Fibroblast of lung (primary cell): ENCODE measurements at regions not wholly inside any gene's neighbourhood (a gene's known extent, or its start where the extent isn't known, plus 50 kb on each side); places are given as distances from the start of the nearest gene placed in this dataset.

ENCODE experiments used
- DNase-seq, 2 donors: peaks; one replicate each; pipeline versions ENCODE4 v3.0.0 to v3.0.0-alpha.2; 2010; ENCODE audit warnings: low read depth in 2 of 2
- H2AFZ ChIP-seq: 2 replicates; pipeline ENCODE4 v1.5.1; 2012; ENCODE audit warnings: low read length, control low read depth, inconsistent platforms
- H3K27ac ChIP-seq: 2 replicates; pipeline ENCODE4 v1.5.1; 2011; ENCODE audit warnings: low read length, control low read depth; ENCODE audit not compliant: insufficient read depth
- H3K27me3 ChIP-seq: 2 replicates; pipeline ENCODE4 v1.5.1; 2011; ENCODE audit warnings: mild to moderate bottlenecking, low read length; ENCODE audit not compliant: control insufficient read depth, insufficient read depth
- H3K36me3 ChIP-seq: 2 replicates; pipeline ENCODE4 v1.5.1; 2011; ENCODE audit warnings: low read length; ENCODE audit not compliant: control insufficient read depth, insufficient read depth
- H3K4me1 ChIP-seq: 2 replicates; pipeline ENCODE4 v1.5.1; 2011; ENCODE audit warnings: low read length; ENCODE audit not compliant: control insufficient read depth, insufficient read depth; ENCODE audit errors: extremely low read depth
- H3K4me2 ChIP-seq: 2 replicates; pipeline ENCODE4 v1.5.1; 2011; ENCODE audit warnings: low read length, control low read depth; ENCODE audit not compliant: insufficient read depth; ENCODE audit errors: extremely low read depth
- H3K4me3 ChIP-seq, 4 experiments: fragments of 200-600 bp in 1 of 4; sonication (generic) in 1 of 4; replicated peaks in 1 of 4; 2 replicates each; pipeline ENCODE4 v1.5.1; 2011 to 2016; ENCODE audit warnings: low read length in 4 of 4, low read depth in 3 of 4, mild to moderate bottlenecking in 3 of 4, control low read depth in 2 of 4, inconsistent platforms in 1 of 4, mixed read lengths in 1 of 4; ENCODE audit not compliant: insufficient read depth in 1 of 4; ENCODE audit errors: control extremely low read depth in 1 of 4
- H3K79me2 ChIP-seq: 2 replicates; pipeline ENCODE4 v1.5.1; 2012; ENCODE audit warnings: mild to moderate bottlenecking, low read length, inconsistent platforms; ENCODE audit not compliant: control insufficient read depth, insufficient read depth
- H3K9ac ChIP-seq: 2 replicates; pipeline ENCODE4 v1.5.1; 2011; ENCODE audit warnings: mild to moderate bottlenecking, low read length, control low read depth; ENCODE audit not compliant: insufficient read depth
- H3K9me3 ChIP-seq: 2 replicates; pipeline ENCODE4 v1.5.1; 2012; ENCODE audit warnings: low read depth, low read length; ENCODE audit not compliant: control insufficient read depth, insufficient read depth
- H4K20me1 ChIP-seq: 2 replicates; pipeline ENCODE4 v1.5.1; 2011; ENCODE audit warnings: low read length; ENCODE audit not compliant: control insufficient read depth, insufficient read depth; ENCODE audit errors: extremely low read depth
- EZH2 ChIP-seq: IDR thresholded peaks from 2 replicates; pipeline ENCODE4 v1.5.1; 2012; ENCODE audit warnings: low read length, control low read depth, mild to moderate bottlenecking; ENCODE audit errors: missing control alignments
- TF ChIP-seq, protein P1 (sequence below), 2 donors: IDR thresholded peaks in 1 of 2; conservative IDR thresholded peaks in 1 of 2; 1 replicate in 1 of 2; 2 replicates in 1 of 2; pipeline ENCODE4 v1.5.1; 2011 to 2012; ENCODE audit warnings: low read length in 2 of 2, control low read depth in 1 of 2, inconsistent platforms in 1 of 2, low read depth in 1 of 2, mild to moderate bottlenecking in 1 of 2

DNA sequence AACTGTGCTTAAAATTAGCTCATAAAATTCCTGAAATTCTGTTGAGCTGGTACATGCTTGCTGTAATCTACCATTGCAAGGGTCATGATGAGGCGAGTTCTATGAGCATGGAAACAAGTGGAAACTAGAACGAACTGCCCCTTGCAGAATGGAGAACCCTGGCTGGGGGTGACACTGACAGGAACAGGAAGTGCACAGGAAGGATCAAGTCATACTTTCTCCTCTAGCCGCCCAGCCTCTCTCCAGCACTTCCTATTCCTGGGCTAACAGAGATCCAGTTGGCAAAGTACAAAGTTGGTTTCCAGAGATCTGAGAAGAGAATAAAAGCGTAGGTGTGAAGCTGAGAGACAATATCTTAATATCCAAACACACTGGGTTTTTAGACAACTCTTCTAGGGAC lies 414.2 kb upstream of the PODXL start:
- Histone ChIP-seq H2AFZ (no peak overlapping the region), H3K36me3 (no peaks in the 10 kb centered on the region), H3K4me1 (no peaks in the 10 kb centered on the region), H3K9ac (no peak overlapping the region), H3K4me2 (no peak overlapping the region), H3K79me2 (no peaks in the 10 kb centered on the region), H3K27ac (no peak overlapping the region), H3K27me3 (no peaks in the 10 kb centered on the region), H3K9me3 (no peaks in the 10 kb centered on the region), H3K4me3 (no peak overlapping the region), H4K20me1 (no peaks in the 10 kb centered on the region)
- DNase-seq: no peak
- no peak for TF ChIP-seq EZH2
- TF ChIP-seq, protein P1, sequence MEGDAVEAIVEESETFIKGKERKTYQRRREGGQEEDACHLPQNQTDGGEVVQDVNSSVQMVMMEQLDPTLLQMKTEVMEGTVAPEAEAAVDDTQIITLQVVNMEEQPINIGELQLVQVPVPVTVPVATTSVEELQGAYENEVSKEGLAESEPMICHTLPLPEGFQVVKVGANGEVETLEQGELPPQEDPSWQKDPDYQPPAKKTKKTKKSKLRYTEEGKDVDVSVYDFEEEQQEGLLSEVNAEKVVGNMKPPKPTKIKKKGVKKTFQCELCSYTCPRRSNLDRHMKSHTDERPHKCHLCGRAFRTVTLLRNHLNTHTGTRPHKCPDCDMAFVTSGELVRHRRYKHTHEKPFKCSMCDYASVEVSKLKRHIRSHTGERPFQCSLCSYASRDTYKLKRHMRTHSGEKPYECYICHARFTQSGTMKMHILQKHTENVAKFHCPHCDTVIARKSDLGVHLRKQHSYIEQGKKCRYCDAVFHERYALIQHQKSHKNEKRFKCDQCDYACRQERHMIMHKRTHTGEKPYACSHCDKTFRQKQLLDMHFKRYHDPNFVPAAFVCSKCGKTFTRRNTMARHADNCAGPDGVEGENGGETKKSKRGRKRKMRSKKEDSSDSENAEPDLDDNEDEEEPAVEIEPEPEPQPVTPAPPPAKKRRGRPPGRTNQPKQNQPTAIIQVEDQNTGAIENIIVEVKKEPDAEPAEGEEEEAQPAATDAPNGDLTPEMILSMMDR (conservative IDR thresholded peaks at IDR 0.05 in 1 of 2, IDR thresholded peaks at IDR 0.05 in 1 of 2; ENCODE audit: low read depth in 1 of 2, low read length in 2 of 2): no peak

DNA sequence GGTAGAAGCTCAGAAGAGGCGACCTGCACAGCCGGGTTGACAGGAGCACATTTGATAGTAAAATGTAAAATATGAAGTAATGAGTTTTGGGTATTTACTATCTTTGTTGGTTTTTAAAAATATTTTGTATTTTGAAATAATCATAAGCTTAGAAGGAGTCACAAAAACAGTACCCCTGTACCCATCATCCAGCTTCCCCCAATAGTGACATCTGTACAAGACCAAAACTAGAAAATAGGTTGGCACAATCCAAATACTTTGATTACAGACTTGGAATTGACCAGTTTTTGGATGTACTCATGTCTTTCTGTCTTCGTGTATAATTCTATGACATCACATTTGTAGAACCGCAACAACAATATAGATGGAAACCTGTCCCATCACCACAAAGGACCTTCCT lies 413.1 kb upstream of the PODXL start:
- Histone ChIP-seq H3K4me2 (no peak overlapping the region), H3K9ac (no peak overlapping the region), H3K79me2 (no peaks in the 10 kb centered on the region), H3K36me3 (no peaks in the 10 kb centered on the region), H4K20me1 (no peaks in the 10 kb centered on the region), H3K4me3 (no peak overlapping the region), H2AFZ (no peak overlapping the region), H3K27me3 (no peaks in the 10 kb centered on the region), H3K27ac (no peak overlapping the region), H3K9me3 (no peaks in the 10 kb centered on the region), H3K4me1 (no peaks in the 10 kb centered on the region)
- TF ChIP-seq, protein P1 (conservative IDR thresholded peaks at IDR 0.05 in 1 of 2, IDR thresholded peaks at IDR 0.05 in 1 of 2; ENCODE audit: low read depth in 1 of 2, low read length in 2 of 2): no peak
- TF ChIP-seq EZH2: no peak
- no peak for DNase-seq

DNA sequence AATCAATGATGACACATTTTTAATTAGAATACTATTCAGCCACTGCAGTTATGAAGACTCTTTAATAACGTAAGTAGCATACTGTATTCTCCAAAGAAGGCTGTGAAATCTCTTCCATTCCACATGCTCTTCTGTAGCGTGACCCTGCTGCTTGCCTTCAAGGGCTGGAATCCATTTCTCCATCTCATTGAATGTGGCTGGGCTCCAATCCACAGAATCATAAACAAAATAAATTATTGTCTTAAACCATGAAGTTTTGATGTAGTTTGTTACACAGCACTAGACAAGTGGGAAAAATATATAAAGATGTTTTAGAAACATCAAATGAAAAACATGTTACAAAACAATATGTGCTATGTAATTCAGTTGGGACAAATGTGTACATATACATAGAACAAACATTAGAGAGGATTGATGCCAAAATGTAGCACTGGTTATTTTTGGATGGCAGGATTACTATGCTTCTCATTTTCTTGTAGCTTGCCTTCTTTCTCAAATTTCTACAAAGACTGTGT lies 410.8 kb upstream of the PODXL start:
- TF ChIP-seq, protein P1 (conservative IDR thresholded peaks at IDR 0.05 in 1 of 2, IDR thresholded peaks at IDR 0.05 in 1 of 2; ENCODE audit: low read depth in 1 of 2, low read length in 2 of 2): no peak
- TF ChIP-seq EZH2: no peak
- H3K27ac ChIP-seq: no peak overlapping the region
- peak in 1 of 2 donors; percentile 6 for DNase-seq
- H3K4me2 ChIP-seq: no peak overlapping the region
- H3K27me3 ChIP-seq: no peaks in the 10 kb centered on the region
- H3K4me1 ChIP-seq: no peaks in the 10 kb centered on the region
- H3K9ac ChIP-seq: no peak overlapping the region
- H3K79me2 ChIP-seq: no peaks in the 10 kb centered on the region
- no peaks in the 10 kb centered on the region for H3K9me3 ChIP-seq
- H4K20me1 ChIP-seq: no peaks in the 10 kb centered on the region
- H3K4me3 ChIP-seq: no peak overlapping the region
- no peaks in the 10 kb centered on the region for H3K36me3 ChIP-seq
- H2AFZ ChIP-seq: no peak overlapping the region
